ENCODE measurements at regions not wholly inside any gene's neighbourhood (a gene's known extent, or its start where the extent isn't known, plus 50 kb on each side); places are given as distances from the start of the nearest gene placed in this dataset.

- no peaks in the 10 kb centered on the region for H3K4me1 ChIP-seq (ENCODE audit: insufficient read depth)
- H3K36me3 ChIP-seq (ENCODE audit: insufficient read depth), result no peaks in the 10 kb centered on the region
- WGBS, result 86% methylated on average over 4 of the region's 4 CpGs
- H3K4me3 ChIP-seq (ENCODE audit: low read depth, low read length), result no peak overlapping the region
- H3K27ac ChIP-seq (ENCODE audit: low read depth), result no peak overlapping the region
- DNase-seq (ENCODE audit: extremely low spot score), result no peak
These were observed 79.9 kb upstream of the DLX2 start for GRCh38 chr2:172182624-172183023.

DNA sequence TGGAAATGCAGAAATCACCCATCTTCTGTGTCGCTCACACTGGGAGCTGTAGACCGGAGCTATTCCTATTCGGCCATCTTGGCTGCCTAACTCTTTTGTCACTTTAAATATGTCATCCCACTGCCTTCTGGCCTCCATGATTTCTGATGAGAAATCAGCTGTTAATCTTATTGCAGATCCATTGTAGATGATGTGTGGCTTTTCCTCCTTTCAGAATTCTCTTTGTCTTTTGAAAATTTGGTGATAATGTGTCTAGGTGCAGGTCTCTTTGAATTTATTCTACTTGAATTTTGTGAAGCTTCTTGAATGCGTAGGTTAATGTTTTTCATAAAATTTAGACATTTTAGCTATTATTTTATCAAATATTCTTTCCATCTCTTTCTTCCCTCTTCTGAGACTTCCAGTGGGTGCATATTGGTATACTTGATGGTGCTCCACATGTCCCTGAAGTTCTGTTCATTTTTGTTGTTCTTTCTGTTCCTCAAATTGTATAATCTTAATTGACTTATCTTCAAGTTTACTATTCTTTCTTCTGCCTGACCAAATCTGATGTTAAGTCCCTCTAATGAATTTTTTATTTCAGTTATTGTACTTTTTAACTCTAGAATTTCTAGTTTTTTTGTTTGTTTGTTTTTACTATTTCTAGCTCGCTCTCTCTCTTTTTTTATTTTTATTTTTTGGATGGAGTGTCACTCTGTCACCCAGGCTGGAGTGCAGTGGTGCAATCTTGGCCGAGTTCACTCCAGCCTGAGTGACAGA is 90.8 kb upstream of the DLX2 start:
- H3K4me3 ChIP-seq (ENCODE audit: low read depth, low read length), result no peak overlapping the region
- H3K27ac ChIP-seq (ENCODE audit: low read depth), result no peak overlapping the region
- WGBS, result 89% methylated on average over 6 of the region's 6 CpGs
- no peaks in the 10 kb centered on the region for H3K4me1 ChIP-seq (ENCODE audit: insufficient read depth)
- DNase-seq (ENCODE audit: extremely low spot score), result no peak
- H3K36me3 ChIP-seq (ENCODE audit: insufficient read depth), result no peaks in the 10 kb centered on the region

DNA sequence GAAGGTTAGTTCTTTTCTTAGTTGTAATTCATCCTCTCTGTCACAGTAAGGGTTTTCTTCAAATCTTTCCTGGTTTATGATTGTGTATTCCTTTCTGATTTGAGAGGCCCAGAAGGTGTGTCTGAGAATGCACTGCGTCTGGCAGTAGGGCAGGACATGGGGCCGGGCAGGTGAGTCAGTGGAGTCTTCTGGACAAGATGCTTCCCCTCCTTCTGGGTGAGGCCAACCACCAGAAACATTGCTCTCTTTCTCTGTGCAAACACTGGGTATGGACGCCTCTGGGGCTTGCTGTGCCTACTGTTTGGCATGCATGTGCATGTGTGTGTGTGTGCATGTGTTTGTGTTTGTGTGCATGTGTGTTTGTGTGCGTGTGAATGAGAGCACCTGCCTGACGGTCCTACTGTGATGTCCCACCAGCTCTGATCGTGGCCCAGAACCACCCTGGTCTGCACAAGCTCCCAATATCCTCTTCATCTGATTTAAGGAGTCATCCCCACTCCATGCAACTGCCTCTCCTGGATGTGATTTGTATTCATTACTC is 93.2 kb upstream of the DLX2 start:
- 84% methylated on average over 6 of the region's 6 CpGs for WGBS
- Histone ChIP-seq H3K27ac (ENCODE audit: low read depth) (peak overlapping the region; percentile 38), H3K4me1 (ENCODE audit: insufficient read depth) (no peaks in the 10 kb centered on the region), H3K36me3 (ENCODE audit: insufficient read depth) (no peaks in the 10 kb centered on the region), H3K4me3 (ENCODE audit: low read depth, low read length) (no peak overlapping the region)
- no peak for DNase-seq (ENCODE audit: extremely low spot score)

- Histone ChIP-seq H3K4me3 (ENCODE audit: low read depth, low read length) (no peak overlapping the region), H3K4me1 (ENCODE audit: insufficient read depth) (no peaks in the 10 kb centered on the region), H3K36me3 (ENCODE audit: insufficient read depth) (no peaks in the 10 kb centered on the region), H3K27ac (ENCODE audit: low read depth) (peak overlapping the region; percentile 52)
- peak; percentile 76 for DNase-seq (ENCODE audit: extremely low spot score)
- 71% methylated on average over 17 of the region's 17 CpGs for WGBS
These were observed 94.2 kb upstream of the DLX2 start for GRCh38 chr2:172196768-172197431.

GRCh38 chr2:172198361-172198760 is 95.7 kb upstream of the DLX2 start:
- no peak for DNase-seq (ENCODE audit: extremely low spot score)
- no peak overlapping the region for H3K4me3 ChIP-seq (ENCODE audit: low read depth, low read length)
- no peaks in the 10 kb centered on the region for H3K4me1 ChIP-seq (ENCODE audit: insufficient read depth)
- 80% methylated on average over 4 of the region's 4 CpGs for WGBS
- H3K27ac ChIP-seq (ENCODE audit: low read depth), result no peak overlapping the region
- H3K36me3 ChIP-seq (ENCODE audit: insufficient read depth), result no peaks in the 10 kb centered on the region

GRCh38 chr2:172198908-172199307 is 96.2 kb upstream of the DLX2 start:
- no peak overlapping the region for H3K4me3 ChIP-seq (ENCODE audit: low read depth, low read length)
- no peaks in the 10 kb centered on the region for H3K4me1 ChIP-seq (ENCODE audit: insufficient read depth)
- no peaks in the 10 kb centered on the region for H3K36me3 ChIP-seq (ENCODE audit: insufficient read depth)
- no peak overlapping the region for H3K27ac ChIP-seq (ENCODE audit: low read depth)
- DNase-seq (ENCODE audit: extremely low spot score), result no peak
- WGBS, result 77% methylated on average over 1 of the region's 1 CpG

DNA sequence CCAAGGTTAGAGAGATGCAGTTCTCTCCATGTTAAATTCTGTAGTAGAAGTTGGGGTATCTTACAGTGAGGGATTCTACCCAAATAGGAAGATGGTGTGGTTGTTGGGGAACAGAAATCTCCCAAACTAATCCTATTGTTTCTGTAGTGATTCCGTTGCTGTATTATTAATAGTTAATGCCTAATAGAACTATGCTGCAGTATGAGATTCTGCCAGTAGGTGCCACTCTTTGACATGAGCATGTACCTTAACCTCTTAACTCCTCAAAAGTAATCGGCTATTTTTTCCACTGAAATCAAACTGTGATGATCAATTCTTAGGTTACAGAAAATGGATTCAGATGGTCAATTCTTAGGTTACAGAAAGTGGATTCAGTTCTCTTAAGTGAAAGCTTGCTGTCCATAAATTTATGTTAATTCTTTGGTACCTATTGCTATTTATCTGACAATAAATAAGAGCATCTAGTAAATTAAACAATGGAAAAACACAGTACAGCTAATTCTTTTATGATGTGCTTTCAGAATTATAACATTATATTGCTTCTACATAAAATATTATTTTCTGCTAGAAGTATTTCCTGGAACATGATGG is 97.9 kb upstream of the DLX2 start:
- no peaks in the 10 kb centered on the region for H3K4me1 ChIP-seq (ENCODE audit: insufficient read depth)
- no peak overlapping the region for H3K27ac ChIP-seq (ENCODE audit: low read depth)
- H3K4me3 ChIP-seq (ENCODE audit: low read depth, low read length), result no peak overlapping the region
- no peak for DNase-seq (ENCODE audit: extremely low spot score)
- H3K36me3 ChIP-seq (ENCODE audit: insufficient read depth), result no peaks in the 10 kb centered on the region
- 86% methylated on average over 2 of the region's 2 CpGs for WGBS

DNA sequence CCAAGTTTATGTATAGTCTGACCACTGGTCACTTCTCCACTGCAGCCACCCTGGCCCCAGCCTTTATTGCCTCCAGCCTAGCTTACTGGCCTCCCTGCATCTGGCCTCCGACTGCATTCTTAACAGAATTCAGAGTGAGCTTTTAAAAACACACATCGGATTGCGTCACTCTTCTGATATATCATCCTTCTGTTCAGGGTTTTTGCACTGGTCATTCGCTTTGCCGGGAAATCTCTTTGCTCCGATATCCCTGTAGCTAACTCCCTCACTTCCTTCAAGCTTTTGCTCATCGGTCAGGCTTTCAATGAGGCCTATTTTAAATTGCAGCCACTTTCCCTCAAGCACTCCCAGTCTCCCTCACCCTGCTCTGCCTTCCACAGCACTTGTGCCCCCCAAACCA is 101.6 kb upstream of the DLX2 start:
- H3K27ac ChIP-seq (ENCODE audit: low read depth), result no peak overlapping the region
- no peak for DNase-seq (ENCODE audit: extremely low spot score)
- WGBS, result 88% methylated on average over 7 of the region's 7 CpGs

GRCh38 chr2:172204762-172205161 is 102.1 kb upstream of the DLX2 start:
- no peak for DNase-seq (ENCODE audit: extremely low spot score)
- 88% methylated on average over 2 of the region's 2 CpGs for whole genome bisulfite sequencing
- no peaks in the 10 kb centered on the region for H3K36me3 ChIP-seq (ENCODE audit: insufficient read depth)

More for the DNA sequence above, 101.6 kb upstream of the DLX2 start:
- Histone ChIP-seq H3K4me3 (ENCODE audit: low read depth, low read length) (no peak overlapping the region), H3K36me3 (ENCODE audit: insufficient read depth) (no peaks in the 10 kb centered on the region), H3K4me1 (ENCODE audit: insufficient read depth) (no peaks in the 10 kb centered on the region)

DNA sequence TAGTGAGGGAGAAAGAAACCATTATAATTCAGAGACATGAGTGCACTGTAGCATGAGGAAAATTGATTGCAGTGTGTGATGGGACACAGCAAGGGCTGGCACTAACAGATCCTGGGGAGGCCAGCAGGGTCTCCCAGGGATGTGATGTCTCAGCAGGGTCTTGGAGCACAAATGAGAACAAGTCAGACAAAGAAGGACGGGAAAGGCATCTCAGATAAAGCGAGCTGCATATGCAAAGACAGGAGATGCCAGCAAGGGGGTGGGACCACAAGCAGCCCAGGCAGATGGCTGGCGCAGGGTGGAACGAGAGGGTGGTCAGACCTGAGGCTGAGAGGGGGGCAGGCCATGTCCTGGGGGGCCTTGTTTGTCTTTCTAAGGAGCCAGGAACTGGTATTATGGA is 102.6 kb upstream of the DLX2 start:
- no peak for DNase-seq (ENCODE audit: extremely low spot score)
- no peak overlapping the region for H3K4me3 ChIP-seq (ENCODE audit: low read depth, low read length)
- H3K36me3 ChIP-seq (ENCODE audit: insufficient read depth), result no peaks in the 10 kb centered on the region
- 62% methylated on average over 4 of the region's 4 CpGs for WGBS
- no peak overlapping the region for H3K27ac ChIP-seq (ENCODE audit: low read depth)
- H3K4me1 ChIP-seq (ENCODE audit: insufficient read depth), result no peaks in the 10 kb centered on the region

More at GRCh38 chr2:172204762-172205161, 102.1 kb upstream of the DLX2 start:
- Histone ChIP-seq H3K27ac (ENCODE audit: low read depth) (no peak overlapping the region), H3K4me3 (ENCODE audit: low read depth, low read length) (no peak overlapping the region), H3K4me1 (ENCODE audit: insufficient read depth) (no peaks in the 10 kb centered on the region)

GRCh38 chr2:172207911-172208310 is 105.2 kb upstream of the DLX2 start:
- Histone ChIP-seq H3K4me3 (ENCODE audit: low read depth, low read length) (no peak overlapping the region), H3K27ac (ENCODE audit: low read depth) (no peak overlapping the region), H3K4me1 (ENCODE audit: insufficient read depth) (no peaks in the 10 kb centered on the region), H3K36me3 (ENCODE audit: insufficient read depth) (no peaks in the 10 kb centered on the region)
- no peak for DNase-seq (ENCODE audit: extremely low spot score)
- WGBS, result 77% methylated on average over 5 of the region's 5 CpGs

- 27% methylated on average over 6 of the region's 6 CpGs for WGBS
- H3K27ac ChIP-seq (ENCODE audit: low read depth), result no peak overlapping the region
These were observed 106.2 kb upstream of the DLX2 start for GRCh38 chr2:172208791-172209325.

DNA sequence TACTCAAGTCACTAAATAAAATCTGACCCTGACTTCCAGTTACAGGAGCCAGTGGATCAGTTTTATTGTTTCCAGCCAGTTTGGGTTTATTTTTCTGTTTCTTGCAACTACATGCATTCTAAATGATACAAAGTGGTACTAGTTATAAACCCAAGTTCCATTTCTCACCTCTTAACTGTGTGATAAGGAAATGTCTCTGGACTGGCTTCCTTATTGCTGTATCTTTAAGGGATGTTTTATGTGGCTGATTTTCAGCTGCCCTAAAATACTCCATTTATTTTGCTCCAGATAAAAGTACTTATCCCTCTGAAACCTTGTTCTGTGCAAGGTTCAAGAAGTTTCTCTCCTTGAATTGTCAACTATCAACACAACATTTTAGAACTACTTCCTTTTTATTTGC is 107.9 kb upstream of the DLX2 start:
- Histone ChIP-seq H3K4me1 (ENCODE audit: insufficient read depth) (peaks cover 1% of the 10 kb centered on the region), H3K36me3 (ENCODE audit: insufficient read depth) (no peaks in the 10 kb centered on the region), H3K27ac (ENCODE audit: low read depth) (no peak overlapping the region), H3K4me3 (ENCODE audit: low read depth, low read length) (no peak overlapping the region)
- no peak for DNase-seq (ENCODE audit: extremely low spot score)

More at GRCh38 chr2:172208791-172209325, 106.2 kb upstream of the DLX2 start:
- peaks cover 1% of the 10 kb centered on the region for H3K4me1 ChIP-seq (ENCODE audit: insufficient read depth)
- no peak for DNase-seq (ENCODE audit: extremely low spot score)
- no peaks in the 10 kb centered on the region for H3K36me3 ChIP-seq (ENCODE audit: insufficient read depth)
- no peak overlapping the region for H3K4me3 ChIP-seq (ENCODE audit: low read depth, low read length)

DNA sequence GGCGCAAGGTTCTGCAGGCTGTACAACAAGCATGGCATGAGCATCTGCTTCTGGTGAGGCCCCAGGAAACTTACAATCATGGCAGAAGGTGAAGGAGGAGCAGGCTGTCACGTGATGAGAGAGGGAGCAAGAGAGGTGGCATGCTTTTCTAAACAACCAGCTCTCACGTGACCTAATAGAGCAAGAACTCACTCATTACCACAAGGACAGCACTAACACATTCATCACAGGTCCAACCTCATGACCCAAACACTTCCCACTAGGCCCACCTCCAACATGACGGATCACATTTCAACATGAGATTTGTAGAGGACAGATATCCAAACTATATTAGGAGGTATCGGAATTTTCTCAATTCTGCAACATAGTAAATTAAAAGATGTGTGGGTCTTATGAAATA is 108.8 kb upstream of the DLX2 start:
- DNase-seq (ENCODE audit: extremely low spot score), result no peak
- Histone ChIP-seq H3K4me3 (ENCODE audit: low read depth, low read length) (no peak overlapping the region), H3K36me3 (ENCODE audit: insufficient read depth) (no peaks in the 10 kb centered on the region), H3K4me1 (ENCODE audit: insufficient read depth) (peaks cover 1% of the 10 kb centered on the region), H3K27ac (ENCODE audit: low read depth) (no peak overlapping the region)
- WGBS, result 50% methylated on average over 5 of the region's 5 CpGs
